Suprapubic skin (tissue), 4 donors: ENCODE measurements at regions not wholly inside any gene's neighbourhood (a gene's known extent, or its start where the extent isn't known, plus 50 kb on each side); places are given as distances from the start of the nearest gene placed in this dataset.
A peak's percentile ranks its signal among the peaks of the same experiment; 100 is the strongest.
"Not testable (repeated sequence)": the region's sequence is repeated elsewhere in the genome, so short reads cannot be mapped to it uniquely, and the experiment has no call there.

Experiments
- DNase-seq, 2 donors: peaks; one replicate each; pipeline ENCODE4 v3.0.0-alpha.2; 2019; ENCODE audit warnings: low spot score in 2 of 2
- H3K27ac ChIP-seq: fragments of 200-600 bp; sonication (generic); one replicate; pipeline ENCODE4 v1.5.1; 2019
- H3K27me3 ChIP-seq: fragments of 200-600 bp; sonication (generic); one replicate; pipeline ENCODE4 v1.5.1; 2019
- H3K36me3 ChIP-seq: fragments of 200-600 bp; sonication (generic); one replicate; pipeline ENCODE4 v1.5.1; 2019
- H3K4me1 ChIP-seq: fragments of 200-600 bp; sonication (generic); one replicate; pipeline ENCODE4 v1.5.1; 2019
- H3K4me3 ChIP-seq: fragments of 200-600 bp; sonication (generic); one replicate; pipeline ENCODE4 v1.5.1; 2019; ENCODE audit warnings: mild to moderate bottlenecking
- H3K9me3 ChIP-seq: fragments of 200-600 bp; sonication (generic); one replicate; pipeline ENCODE4 v1.5.1; 2019
- CTCF ChIP-seq, 2 donors: fragments of 200-600 bp in 1 of 2; fragments of 450-650 bp in 1 of 2; sonication (generic) in 1 of 2; IDR thresholded peaks; one replicate each; pipeline ENCODE4 v1.5.1; 2016 to 2019; ENCODE audit warnings: antibody characterized with exemption in 2 of 2, mild to moderate bottlenecking in 1 of 2, moderate library complexity in 1 of 2
- EP300 ChIP-seq: sonication (generic); formaldehyde crosslinking; IDR thresholded peaks from one replicate; pipeline ENCODE4 v1.6.1; 2017; ENCODE audit warnings: antibody characterized with exemption
- POLR2A ChIP-seq, 2 donors: fragments of 450-650 bp; IDR thresholded peaks; one replicate each; pipeline ENCODE4 v1.6.1; 2017; ENCODE audit warnings: antibody characterized with exemption in 2 of 2, mild to moderate bottlenecking in 2 of 2, moderate library complexity in 2 of 2
- POLR2AphosphoS5 ChIP-seq, 3 donors: sonication (generic); formaldehyde crosslinking; IDR thresholded peaks; one replicate each; pipeline ENCODE4 v1.6.1; 2017; ENCODE audit warnings: antibody characterized with exemption in 3 of 3
- WGBS: methylation state at CpG from one replicate; pipeline ENCODE4 v1.1.5; 2018; 5-methylcytosine and 5-hydroxymethylcytosine counted together

GRCh38 chr10:42149722-42150427, 488.5 kb downstream of the ZNF33B start:
- no peak overlapping the region for H3K4me3 ChIP-seq
- WGBS, result 59% methylated on average over 78 of the region's 78 CpGs
- peaks cover 10% of the 10 kb centered on the region for H3K9me3 ChIP-seq
- H3K27me3 ChIP-seq, result no peaks in the 10 kb centered on the region
- no peaks in the 10 kb centered on the region for H3K36me3 ChIP-seq
- no peak overlapping the region for H3K27ac ChIP-seq
- no peaks in the 10 kb centered on the region for H3K4me1 ChIP-seq
- TF ChIP-seq POLR2AphosphoS5 (IDR thresholded peaks at IDR 0.05), result no peak
- TF ChIP-seq CTCF (IDR thresholded peaks at IDR 0.05), result no peak
- TF ChIP-seq POLR2A (IDR thresholded peaks at IDR 0.05), result no peak
- no peak for TF ChIP-seq EP300
- DNase-seq, result no peak

- H3K36me3 ChIP-seq, result no peaks in the 10 kb centered on the region
- no peak overlapping the region for H3K27ac ChIP-seq
- TF ChIP-seq POLR2AphosphoS5 (IDR thresholded peaks at IDR 0.05) (no peak), CTCF (IDR thresholded peaks at IDR 0.05) (no peak), EP300 (no peak), POLR2A (IDR thresholded peaks at IDR 0.05) (no peak)
- peak; percentile 64 to 80 for DNase-seq
- H3K4me3 ChIP-seq, result no peak overlapping the region
- whole genome bisulfite sequencing, result 60% methylated on average over 21 of the region's 42 CpGs
- peaks cover 10% of the 10 kb centered on the region for H3K9me3 ChIP-seq
- H3K27me3 ChIP-seq, result no peaks in the 10 kb centered on the region
- H3K4me1 ChIP-seq, result no peaks in the 10 kb centered on the region
Measured at GRCh38 chr10:42149027-42149700, 489.2 kb downstream of the ZNF33B start.

DNA sequence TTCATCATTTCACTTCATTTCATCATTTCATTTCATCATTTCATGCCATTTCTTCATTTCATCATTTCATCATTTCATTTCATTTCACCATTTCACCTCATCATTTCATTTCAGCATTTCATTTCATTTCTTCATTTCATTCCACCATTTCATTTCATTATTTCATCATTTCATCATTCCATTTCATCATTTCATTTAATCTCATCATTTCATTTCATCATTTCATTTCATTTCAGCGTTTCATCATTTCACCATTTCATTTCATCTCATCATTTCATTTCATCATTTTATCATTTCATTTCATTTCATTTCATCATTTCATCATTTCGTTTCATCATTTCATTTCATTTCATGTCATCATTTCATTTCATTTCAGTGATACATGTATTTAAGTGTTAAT, 492.2 kb downstream of the ZNF33B start:
- not testable (repeated sequence) for H3K36me3 ChIP-seq, H3K4me3 ChIP-seq, H3K27ac ChIP-seq, DNase-seq, H3K27me3 ChIP-seq, H3K4me1 ChIP-seq
- H3K9me3 ChIP-seq, result peaks cover 10% of the 10 kb centered on the region
- 58% methylated on average over 2 of the region's 2 CpGs for WGBS

GRCh38 chr10:42138023-42138422, 500.3 kb downstream of the ZNF33B start:
- H3K27me3 ChIP-seq, H3K4me1 ChIP-seq, H3K36me3 ChIP-seq, H3K27ac ChIP-seq, H3K4me3 ChIP-seq, H3K9me3 ChIP-seq: not testable (repeated sequence)
- 94% methylated on average over 15 of the region's 22 CpGs for WGBS
- DNase-seq, result peak in 1 of 2 donors; percentile 42

DNA sequence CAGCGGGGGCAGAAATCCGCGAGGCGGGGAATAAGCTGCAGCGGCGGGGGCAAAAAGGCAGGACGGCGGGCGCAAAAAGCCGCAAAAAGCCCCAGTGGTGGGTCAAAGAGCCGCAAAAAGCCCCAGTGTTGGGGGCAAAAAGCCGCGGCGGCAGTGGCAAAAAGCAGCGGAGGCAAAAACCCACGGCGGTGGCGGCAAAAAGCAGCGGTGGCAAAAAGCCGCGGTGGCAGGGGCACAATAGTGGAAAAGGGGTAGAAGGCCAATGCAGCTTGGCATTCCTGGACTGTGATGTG, 525.3 kb downstream of the ZNF33B start:
- WGBS, result 78% methylated on average over 21 of the region's 21 CpGs
- no peak for TF ChIP-seq CTCF (IDR thresholded peaks at IDR 0.05)
- no peak for TF ChIP-seq POLR2A (IDR thresholded peaks at IDR 0.05)
- TF ChIP-seq EP300, result no peak
- TF ChIP-seq POLR2AphosphoS5 (IDR thresholded peaks at IDR 0.05), result no peak
- Histone ChIP-seq H3K4me1 (no peaks in the 10 kb centered on the region), H3K27me3 (no peaks in the 10 kb centered on the region), H3K27ac (no peak overlapping the region), H3K9me3 (peaks cover 25% of the 10 kb centered on the region), H3K36me3 (no peaks in the 10 kb centered on the region), H3K4me3 (no peak overlapping the region)
- DNase-seq, result no peak

DNA sequence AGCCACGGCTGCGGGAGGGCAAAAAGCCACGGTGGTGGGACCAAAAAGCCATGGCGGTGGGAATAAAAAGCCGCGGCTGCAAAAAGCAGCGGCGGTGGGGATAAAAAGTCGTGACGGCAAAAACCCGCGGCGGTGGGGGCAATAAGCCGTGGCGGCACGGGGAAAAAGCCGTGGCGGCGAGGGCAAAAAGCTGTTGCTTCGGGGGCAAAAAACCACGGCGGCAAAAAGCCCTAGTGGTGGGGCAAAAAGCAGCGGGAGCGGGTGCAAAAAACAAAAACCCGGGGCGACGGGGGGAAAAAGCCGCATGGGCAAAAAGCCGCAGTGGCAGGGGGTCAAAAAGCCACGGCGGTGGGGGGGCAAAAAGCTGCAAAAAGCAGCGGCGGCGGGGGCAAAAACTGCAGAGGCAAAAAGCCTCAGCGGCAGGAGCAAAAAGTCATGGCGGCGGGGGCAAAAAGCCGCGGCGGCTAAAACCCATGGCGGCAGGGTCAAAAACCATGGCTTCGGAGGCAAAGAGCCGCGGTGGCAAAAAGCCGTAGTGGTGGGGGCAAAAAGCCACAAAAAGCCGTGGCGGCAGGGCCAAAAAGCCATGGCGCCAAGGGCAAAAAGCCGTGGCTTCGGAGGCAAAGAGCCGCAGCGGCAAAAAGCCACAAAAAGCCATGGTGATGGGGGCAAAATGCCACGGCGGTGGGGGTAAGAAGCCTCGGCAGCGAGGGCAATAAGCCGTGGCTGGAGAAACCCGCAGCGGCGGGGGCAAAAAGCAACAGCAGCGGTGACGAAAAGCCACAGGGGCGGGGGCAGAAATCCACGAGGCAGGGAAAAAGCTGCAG, 525.8 kb downstream of the ZNF33B start:
- no peak overlapping the region for H3K27ac ChIP-seq
- H3K27me3 ChIP-seq, result no peaks in the 10 kb centered on the region
- H3K36me3 ChIP-seq, result no peaks in the 10 kb centered on the region
- no peaks in the 10 kb centered on the region for H3K4me1 ChIP-seq
- WGBS, result 74% methylated on average over 64 of the region's 64 CpGs
- peak in 1 of 2 donors; percentile 32 for DNase-seq
- H3K4me3 ChIP-seq, result no peak overlapping the region
- TF ChIP-seq CTCF (IDR thresholded peaks at IDR 0.05) (no peak), POLR2A (IDR thresholded peaks at IDR 0.05) (no peak), POLR2AphosphoS5 (IDR thresholded peaks at IDR 0.05) (no peak), EP300 (no peak)
- H3K9me3 ChIP-seq, result peaks cover 25% of the 10 kb centered on the region
